Glutamatergic neuron (in vitro differentiated cells): ENCODE measurements at regions not wholly inside any gene's neighbourhood (a gene's known extent, or its start where the extent isn't known, plus 50 kb on each side); places are given as distances from the start of the nearest gene placed in this dataset.

Experiments used
- DNase-seq: peaks from one replicate; pipeline ENCODE4 v3.0.0; 2022
- H3K27ac Mint-ChIP-seq: one replicate; pipeline ENCODE4 v1.8.0; 2020; ENCODE audit warnings: mild to moderate bottlenecking, mixed read lengths, inconsistent platforms; ENCODE audit not compliant: unreplicated experiment
- H3K27me3 Mint-ChIP-seq: one replicate; pipeline ENCODE4 v1.8.0; 2020; ENCODE audit warnings: mild to moderate bottlenecking, moderate library complexity, mixed read lengths, inconsistent platforms; ENCODE audit not compliant: unreplicated experiment
- H3K36me3 Mint-ChIP-seq: one replicate; pipeline ENCODE4 v1.8.0; 2020; ENCODE audit warnings: mild to moderate bottlenecking, mixed read lengths, inconsistent platforms; ENCODE audit not compliant: unreplicated experiment
- H3K4me1 Mint-ChIP-seq: one replicate; pipeline ENCODE4 v1.8.0; 2020; ENCODE audit warnings: mild to moderate bottlenecking, low read depth, mixed read lengths, inconsistent platforms; ENCODE audit not compliant: unreplicated experiment
- H3K4me3 Mint-ChIP-seq: one replicate; pipeline ENCODE4 v1.8.0; 2020; ENCODE audit warnings: mild to moderate bottlenecking, mixed read lengths, inconsistent platforms; ENCODE audit not compliant: unreplicated experiment
- H3K9me3 Mint-ChIP-seq: one replicate; pipeline ENCODE4 v1.8.0; 2020; ENCODE audit warnings: mild to moderate bottlenecking, moderate library complexity, mixed read lengths, inconsistent platforms; ENCODE audit not compliant: unreplicated experiment
- CTCF ChIP-seq: fragments of 200-600 bp; sonication (generic); IDR thresholded peaks from one replicate; pipeline ENCODE4 v1.5.0; 2021; ENCODE audit not compliant: partially characterized antibody, unreplicated experiment

GRCh38 chr11:37595845-37596244 is 997.8 kb upstream of the RAG2 start:
- Mint-ChIP-seq H3K36me3 (no peaks in the 10 kb centered on the region), H3K27me3 (no peaks in the 10 kb centered on the region), H3K27ac (no peak overlapping the region), H3K4me1 (peaks cover 3% of the 10 kb centered on the region), H3K4me3 (no peak overlapping the region), H3K9me3 (peaks cover 2% of the 10 kb centered on the region)
- DNase-seq: no peak
- no peak for TF ChIP-seq CTCF

GRCh38 chr11:37574361-37574760 is 976.3 kb upstream of the RAG2 start:
- no peak overlapping the region for H3K27ac Mint-ChIP-seq
- no peaks in the 10 kb centered on the region for H3K36me3 Mint-ChIP-seq
- DNase-seq: no peak
- no peak overlapping the region for H3K4me3 Mint-ChIP-seq
- no peak for TF ChIP-seq CTCF
- H3K9me3 Mint-ChIP-seq: no peaks in the 10 kb centered on the region
- H3K4me1 Mint-ChIP-seq: no peaks in the 10 kb centered on the region
- no peaks in the 10 kb centered on the region for H3K27me3 Mint-ChIP-seq

- Mint-ChIP-seq H3K4me3 (no peak overlapping the region), H3K27me3 (no peaks in the 10 kb centered on the region), H3K9me3 (no peaks in the 10 kb centered on the region), H3K27ac (no peak overlapping the region), H3K36me3 (no peaks in the 10 kb centered on the region), H3K4me1 (no peaks in the 10 kb centered on the region)
- no peak for TF ChIP-seq CTCF
- DNase-seq: no peak
Measured at GRCh38 chr11:37572491-37573171, 974.6 kb upstream of the RAG2 start.

- no peak for TF ChIP-seq CTCF
Measured at GRCh38 chr11:37571246-37571645, 973.2 kb upstream of the RAG2 start.

GRCh38 chr11:37560991-37561390 is 963.0 kb upstream of the RAG2 start:
- TF ChIP-seq CTCF: no peak
- Mint-ChIP-seq H3K4me1 (no peaks in the 10 kb centered on the region), H3K36me3 (no peaks in the 10 kb centered on the region), H3K27ac (no peak overlapping the region), H3K4me3 (no peak overlapping the region), H3K9me3 (peaks cover 1% of the 10 kb centered on the region), H3K27me3 (no peaks in the 10 kb centered on the region)
- DNase-seq: no peak

More at GRCh38 chr11:37571246-37571645, 973.2 kb upstream of the RAG2 start:
- no peaks in the 10 kb centered on the region for H3K4me1 Mint-ChIP-seq
- H3K27ac Mint-ChIP-seq: no peak overlapping the region
- H3K36me3 Mint-ChIP-seq: no peaks in the 10 kb centered on the region
- H3K4me3 Mint-ChIP-seq: no peak overlapping the region
- no peaks in the 10 kb centered on the region for H3K9me3 Mint-ChIP-seq
- H3K27me3 Mint-ChIP-seq: no peaks in the 10 kb centered on the region
- no peak for DNase-seq
